ENCODE measurements at regions not wholly inside any gene's neighbourhood (a gene's known extent, or its start where the extent isn't known, plus 50 kb on each side); places are given as distances from the start of the nearest gene placed in this dataset.

DNA sequence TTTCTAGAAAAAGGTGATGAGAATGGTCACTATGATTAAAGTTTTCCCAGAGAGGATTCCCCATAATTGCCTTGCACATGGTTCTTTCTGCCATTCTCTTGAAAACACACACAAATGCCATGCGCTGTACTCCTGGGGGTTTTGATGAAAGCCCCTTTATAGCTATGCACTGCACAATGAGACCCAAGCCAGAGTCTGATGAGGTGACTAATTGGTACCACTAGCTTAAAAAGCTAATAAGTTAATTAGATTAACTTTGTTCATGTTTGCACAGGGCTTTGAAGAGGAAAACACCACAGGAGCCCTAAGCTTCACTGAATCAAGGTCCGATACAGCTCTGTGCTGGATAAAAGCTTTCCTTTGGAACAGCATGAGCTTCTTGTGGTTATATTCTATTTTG, 132.2 kb downstream of the NKX6-1 start:
- TF ChIP-seq, protein P1, sequence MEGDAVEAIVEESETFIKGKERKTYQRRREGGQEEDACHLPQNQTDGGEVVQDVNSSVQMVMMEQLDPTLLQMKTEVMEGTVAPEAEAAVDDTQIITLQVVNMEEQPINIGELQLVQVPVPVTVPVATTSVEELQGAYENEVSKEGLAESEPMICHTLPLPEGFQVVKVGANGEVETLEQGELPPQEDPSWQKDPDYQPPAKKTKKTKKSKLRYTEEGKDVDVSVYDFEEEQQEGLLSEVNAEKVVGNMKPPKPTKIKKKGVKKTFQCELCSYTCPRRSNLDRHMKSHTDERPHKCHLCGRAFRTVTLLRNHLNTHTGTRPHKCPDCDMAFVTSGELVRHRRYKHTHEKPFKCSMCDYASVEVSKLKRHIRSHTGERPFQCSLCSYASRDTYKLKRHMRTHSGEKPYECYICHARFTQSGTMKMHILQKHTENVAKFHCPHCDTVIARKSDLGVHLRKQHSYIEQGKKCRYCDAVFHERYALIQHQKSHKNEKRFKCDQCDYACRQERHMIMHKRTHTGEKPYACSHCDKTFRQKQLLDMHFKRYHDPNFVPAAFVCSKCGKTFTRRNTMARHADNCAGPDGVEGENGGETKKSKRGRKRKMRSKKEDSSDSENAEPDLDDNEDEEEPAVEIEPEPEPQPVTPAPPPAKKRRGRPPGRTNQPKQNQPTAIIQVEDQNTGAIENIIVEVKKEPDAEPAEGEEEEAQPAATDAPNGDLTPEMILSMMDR (IDR thresholded peaks at IDR 0.05) = no peak
- TF ChIP-seq POLR2A (IDR thresholded peaks at IDR 0.05) = no peak
- WGBS, 4 donors = 78 to 93% (median 86%) methylated on average over 2 of the region's 2 CpGs
- no peak for DNase-seq

DNA sequence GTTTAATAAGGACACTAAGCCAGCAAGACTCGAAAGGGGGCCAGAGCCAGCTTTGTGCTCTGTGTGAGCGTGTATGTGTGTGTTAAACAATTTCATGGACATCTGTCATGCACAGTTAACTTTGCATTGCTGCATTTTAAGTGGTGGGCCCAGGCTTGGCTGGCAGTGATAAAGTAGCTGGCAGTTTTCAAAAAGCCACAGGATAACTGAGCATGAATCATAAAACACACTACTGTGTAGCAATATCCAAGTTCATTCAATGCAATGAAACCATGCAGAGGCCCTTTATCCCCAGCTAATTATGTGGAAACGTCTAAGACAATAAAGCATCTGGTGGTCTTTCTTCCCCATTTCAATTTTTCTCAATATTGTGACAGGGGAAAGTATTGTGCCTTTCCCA, 132.9 kb downstream of the NKX6-1 start:
- H3K27ac ChIP-seq = no peak overlapping the region
- DNase-seq = no peak
- no peak overlapping the region for H3K4me3 ChIP-seq
- no peaks in the 10 kb centered on the region for H3K27me3 ChIP-seq
- TF ChIP-seq, protein P1 (IDR thresholded peaks at IDR 0.05) = no peak
- intact Hi-C loops (cut with DNase I) = no loop called here
- no peaks in the 10 kb centered on the region for H3K4me1 ChIP-seq (replicated peaks in 1 of 2)
- no peaks in the 10 kb centered on the region for H3K36me3 ChIP-seq (replicated peaks in 1 of 2)
- H3K9me3 ChIP-seq (replicated peaks in 1 of 3) = no peaks in the 10 kb centered on the region
- 45 to 49% (median 47%) methylated on average over 3 of the region's 3 CpGs for WGBS, 4 donors

More for the DNA sequence above, 132.2 kb downstream of the NKX6-1 start:
- Histone ChIP-seq H3K36me3 (replicated peaks in 1 of 2) (no peaks in the 10 kb centered on the region), H3K4me1 (replicated peaks in 1 of 2) (no peaks in the 10 kb centered on the region), H3K27ac (no peak overlapping the region), H3K4me3 (no peak overlapping the region), H3K27me3 (no peaks in the 10 kb centered on the region), H3K9me3 (replicated peaks in 1 of 3) (no peaks in the 10 kb centered on the region)
- intact Hi-C loops (cut with DNase I) = no loop called here

DNA sequence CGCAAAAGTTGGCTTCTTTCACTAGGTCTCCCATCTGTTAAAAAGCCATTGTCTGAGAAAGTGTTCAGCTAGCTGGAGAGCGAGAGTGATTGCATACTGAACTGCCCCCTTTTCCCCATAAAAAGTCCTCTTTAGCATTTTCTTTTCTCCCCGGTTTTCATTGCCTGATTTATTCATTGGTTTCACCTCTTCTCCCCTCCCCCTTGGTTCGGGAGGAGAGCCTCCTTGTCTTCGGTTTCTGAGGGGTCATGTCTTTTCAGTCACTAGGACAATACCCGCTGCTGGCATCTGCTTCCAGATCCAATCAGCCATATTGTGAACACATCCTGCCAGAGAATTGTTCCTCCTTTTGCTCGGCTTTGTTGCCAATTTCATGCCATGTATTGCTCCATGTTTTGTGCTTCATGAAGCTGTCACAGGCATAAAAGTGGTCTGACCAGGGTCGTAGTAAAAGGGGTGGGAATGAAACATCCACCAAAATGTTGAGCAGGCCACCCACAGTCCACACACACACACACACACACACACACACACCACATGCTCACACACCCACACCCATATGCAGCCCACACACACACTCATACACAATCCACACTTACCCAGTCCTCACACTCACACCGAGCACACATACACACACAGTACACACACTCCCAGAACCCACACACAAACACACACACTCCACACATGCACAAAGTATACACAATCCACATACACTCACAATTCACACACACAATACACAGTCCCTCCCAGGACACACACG, 136.0 kb downstream of the NKX6-1 start:
- TF ChIP-seq, protein P1 (IDR thresholded peaks at IDR 0.05) = no peak
- no peak for TF ChIP-seq POLR2A (IDR thresholded peaks at IDR 0.05)
- WGBS, 4 donors = 62 to 73% (median 65%) methylated on average over 10 of the region's 10 CpGs
- Histone ChIP-seq H3K9me3 (replicated peaks in 1 of 3) (no peaks in the 10 kb centered on the region), H3K4me3 (no peak overlapping the region), H3K27ac (no peak overlapping the region), H3K36me3 (replicated peaks in 1 of 2) (no peaks in the 10 kb centered on the region), H3K4me1 (replicated peaks in 1 of 2) (no peaks in the 10 kb centered on the region), H3K27me3 (no peaks in the 10 kb centered on the region)
- DNase-seq = no peak
- intact Hi-C loops (cut with DNase I) = no loop called here

DNA sequence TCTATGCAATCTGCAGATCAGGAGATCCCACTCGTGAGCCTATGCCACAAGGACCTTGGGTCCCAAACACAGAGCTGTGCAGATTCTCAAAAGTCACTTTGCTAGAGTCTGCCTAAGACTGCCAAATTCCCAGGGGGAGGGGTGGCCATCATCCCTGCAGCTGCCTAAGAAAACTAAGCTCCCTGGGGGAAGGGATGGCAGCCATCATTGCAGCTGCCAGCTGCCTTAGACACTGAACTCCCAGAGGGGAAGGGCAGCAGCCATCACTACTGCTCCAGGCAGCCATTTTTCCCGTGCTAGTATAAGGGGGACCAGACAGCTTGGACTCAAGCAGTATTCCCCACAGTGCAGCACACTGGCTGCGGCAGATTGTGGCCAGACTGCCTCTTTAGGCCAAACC, 156.9 kb downstream of the NKX6-1 start:
- Histone ChIP-seq H3K4me3 (no peak overlapping the region), H3K36me3 (replicated peaks in 1 of 2) (no peaks in the 10 kb centered on the region), H3K27ac (no peak overlapping the region), H3K9me3 (replicated peaks in 1 of 3) (no peaks in the 10 kb centered on the region), H3K27me3 (no peaks in the 10 kb centered on the region), H3K4me1 (replicated peaks in 1 of 2) (no peaks in the 10 kb centered on the region)
- DNase-seq = no peak
- 54 to 83% (median 68%) methylated on average over 1 to 3 of the region's 3 CpGs for WGBS, 4 donors
- TF ChIP-seq, protein P1 (IDR thresholded peaks at IDR 0.05) = no peak
- no peak for TF ChIP-seq POLR2A (IDR thresholded peaks at IDR 0.05)
- intact Hi-C loops (cut with DNase I) = no loop called here
